WTC11 (cell line): ENCODE measurements at regions not wholly inside any gene's neighbourhood (a gene's known extent, or its start where the extent isn't known, plus 50 kb on each side); places are given as distances from the start of the nearest gene placed in this dataset.

Experiments used
- CBFB ChIP-seq: sonication (generic); formaldehyde crosslinking; IDR thresholded peaks from 2 replicates; pipeline ENCODE4 v1.8.1; 2022; ENCODE audit warnings: mild to moderate bottlenecking, low read depth, missing genetic modification reagents
- TF ChIP-seq, protein P1 (sequence below): fragments of 200-600 bp; IDR thresholded peaks from 2 replicates; pipeline ENCODE4 v1.8.0; 2022; ENCODE audit warnings: antibody characterized with exemption
- TF ChIP-seq, protein P2 (sequence below): fragments of 250-450 bp; sonication (Bioruptor Pico); IDR thresholded peaks from 2 replicates; pipeline ENCODE4 v1.8.0; 2021; ENCODE audit warnings: mild to moderate bottlenecking
- TF ChIP-seq, protein P3 (sequence below): sonication (generic); formaldehyde crosslinking; IDR thresholded peaks from 2 replicates; pipeline ENCODE4 v1.8.0; 2023; ENCODE audit warnings: missing genetic modification reagents

GRCh38 chr9:96173640-96174039 is 128.3 kb downstream of the HSD17B3 start:
- TF ChIP-seq, protein P1, sequence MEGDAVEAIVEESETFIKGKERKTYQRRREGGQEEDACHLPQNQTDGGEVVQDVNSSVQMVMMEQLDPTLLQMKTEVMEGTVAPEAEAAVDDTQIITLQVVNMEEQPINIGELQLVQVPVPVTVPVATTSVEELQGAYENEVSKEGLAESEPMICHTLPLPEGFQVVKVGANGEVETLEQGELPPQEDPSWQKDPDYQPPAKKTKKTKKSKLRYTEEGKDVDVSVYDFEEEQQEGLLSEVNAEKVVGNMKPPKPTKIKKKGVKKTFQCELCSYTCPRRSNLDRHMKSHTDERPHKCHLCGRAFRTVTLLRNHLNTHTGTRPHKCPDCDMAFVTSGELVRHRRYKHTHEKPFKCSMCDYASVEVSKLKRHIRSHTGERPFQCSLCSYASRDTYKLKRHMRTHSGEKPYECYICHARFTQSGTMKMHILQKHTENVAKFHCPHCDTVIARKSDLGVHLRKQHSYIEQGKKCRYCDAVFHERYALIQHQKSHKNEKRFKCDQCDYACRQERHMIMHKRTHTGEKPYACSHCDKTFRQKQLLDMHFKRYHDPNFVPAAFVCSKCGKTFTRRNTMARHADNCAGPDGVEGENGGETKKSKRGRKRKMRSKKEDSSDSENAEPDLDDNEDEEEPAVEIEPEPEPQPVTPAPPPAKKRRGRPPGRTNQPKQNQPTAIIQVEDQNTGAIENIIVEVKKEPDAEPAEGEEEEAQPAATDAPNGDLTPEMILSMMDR, result no peak
- no peak for TF ChIP-seq CBFB (CRISPR knock-in tag)
- TF ChIP-seq, protein P2, sequence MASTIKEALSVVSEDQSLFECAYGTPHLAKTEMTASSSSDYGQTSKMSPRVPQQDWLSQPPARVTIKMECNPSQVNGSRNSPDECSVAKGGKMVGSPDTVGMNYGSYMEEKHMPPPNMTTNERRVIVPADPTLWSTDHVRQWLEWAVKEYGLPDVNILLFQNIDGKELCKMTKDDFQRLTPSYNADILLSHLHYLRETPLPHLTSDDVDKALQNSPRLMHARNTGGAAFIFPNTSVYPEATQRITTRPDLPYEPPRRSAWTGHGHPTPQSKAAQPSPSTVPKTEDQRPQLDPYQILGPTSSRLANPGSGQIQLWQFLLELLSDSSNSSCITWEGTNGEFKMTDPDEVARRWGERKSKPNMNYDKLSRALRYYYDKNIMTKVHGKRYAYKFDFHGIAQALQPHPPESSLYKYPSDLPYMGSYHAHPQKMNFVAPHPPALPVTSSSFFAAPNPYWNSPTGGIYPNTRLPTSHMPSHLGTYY (CRISPR knock-in tag), result no peak
- TF ChIP-seq, protein P3, sequence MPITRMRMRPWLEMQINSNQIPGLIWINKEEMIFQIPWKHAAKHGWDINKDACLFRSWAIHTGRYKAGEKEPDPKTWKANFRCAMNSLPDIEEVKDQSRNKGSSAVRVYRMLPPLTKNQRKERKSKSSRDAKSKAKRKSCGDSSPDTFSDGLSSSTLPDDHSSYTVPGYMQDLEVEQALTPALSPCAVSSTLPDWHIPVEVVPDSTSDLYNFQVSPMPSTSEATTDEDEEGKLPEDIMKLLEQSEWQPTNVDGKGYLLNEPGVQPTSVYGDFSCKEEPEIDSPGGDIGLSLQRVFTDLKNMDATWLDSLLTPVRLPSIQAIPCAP (CRISPR knock-in tag), result no peak
